ENCODE measurements at regions not wholly inside any gene's neighbourhood (a gene's known extent, or its start where the extent isn't known, plus 50 kb on each side); places are given as distances from the start of the nearest gene placed in this dataset.

DNA sequence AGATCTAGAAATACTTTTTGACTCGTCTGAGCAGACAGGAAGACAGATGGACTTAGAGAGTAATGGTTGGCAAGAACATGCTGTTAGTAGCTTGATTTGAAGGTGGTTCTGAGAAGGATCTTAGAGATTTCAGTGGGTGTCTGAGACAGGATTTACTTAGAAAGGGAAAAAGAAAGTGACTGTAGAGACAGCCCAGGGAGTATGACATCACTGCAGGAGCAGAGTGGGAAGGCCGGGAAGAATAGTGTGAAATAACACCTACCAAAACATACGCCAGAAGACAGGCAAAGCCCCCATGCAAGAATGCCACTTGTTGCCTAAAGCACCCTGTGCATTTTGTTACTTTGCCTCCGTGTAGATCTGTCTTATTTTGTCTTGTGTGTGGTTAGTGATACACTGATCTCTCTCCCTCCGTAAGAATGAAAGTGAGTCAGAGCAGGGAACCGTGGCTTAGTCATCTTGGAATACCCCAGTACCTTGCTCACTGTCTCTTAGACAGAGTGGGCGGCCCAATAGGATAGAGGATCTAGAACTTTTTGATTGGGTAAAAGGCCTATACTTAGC, 161.3 kb upstream of the IFNG-AS1 start:
- BruUV-seq (replicated peaks) = no TSS peak

DNA sequence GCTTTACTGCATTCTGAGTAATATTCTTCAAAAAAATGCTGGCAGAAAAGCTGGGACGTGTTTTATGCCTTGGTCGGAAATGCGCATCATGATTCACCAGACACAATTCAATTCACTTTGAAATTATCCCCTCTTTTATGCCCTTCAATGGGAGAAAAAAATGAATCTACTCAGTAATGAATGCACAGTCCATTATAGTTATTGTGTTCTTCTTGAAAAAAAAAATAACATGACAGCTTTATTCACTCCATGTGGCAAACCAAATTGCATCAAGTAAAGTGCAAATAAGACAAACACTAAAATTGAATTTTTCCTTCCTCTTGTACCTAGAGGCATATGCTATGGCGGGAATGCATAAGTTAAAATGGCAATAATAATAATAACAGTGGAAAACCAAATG, 159.4 kb upstream of the IFNG-AS1 start:
- POLR2A ChIA-PET = no interaction called here
- H3K9me1 ChIP-seq (replicated peaks; ENCODE audit: control insufficient read depth, extremely low read depth, insufficient read depth, low read length) = no peaks in the 10 kb centered on the region
- no peaks in the 10 kb centered on the region for H3K9me3 ChIP-seq (replicated peaks; ENCODE audit: control insufficient read depth, insufficient read depth, low read length)
- no peaks in the 10 kb centered on the region for H3K79me2 ChIP-seq (ENCODE audit: control insufficient read depth, insufficient read depth, low read length)
- H3K4me1 ChIP-seq (ENCODE audit: control insufficient read depth, extremely low read depth, insufficient read depth, low read length) = no peaks in the 10 kb centered on the region
- H3K4me3 ChIP-seq (replicated peaks in 1 of 3; ENCODE audit: insufficient read depth in 1 of 3, low read depth in 1 of 3, low read length in 3 of 3) = no peak overlapping the region
- TF ChIP-seq, protein P1, sequence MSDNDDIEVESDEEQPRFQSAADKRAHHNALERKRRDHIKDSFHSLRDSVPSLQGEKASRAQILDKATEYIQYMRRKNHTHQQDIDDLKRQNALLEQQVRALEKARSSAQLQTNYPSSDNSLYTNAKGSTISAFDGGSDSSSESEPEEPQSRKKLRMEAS (IDR thresholded peaks at IDR 0.05; ENCODE audit: insufficient read depth, insufficient read length) = no peak
- no peak for TF ChIP-seq MYC (IDR thresholded peaks at IDR 0.05; ENCODE audit: low read depth, low read length)
- no peak for TF ChIP-seq JUN (IDR thresholded peaks at IDR 0.05; ENCODE audit: borderline replicate concordance, insufficient read depth, insufficient read length, low read depth)
- TF ChIP-seq, protein P2, sequence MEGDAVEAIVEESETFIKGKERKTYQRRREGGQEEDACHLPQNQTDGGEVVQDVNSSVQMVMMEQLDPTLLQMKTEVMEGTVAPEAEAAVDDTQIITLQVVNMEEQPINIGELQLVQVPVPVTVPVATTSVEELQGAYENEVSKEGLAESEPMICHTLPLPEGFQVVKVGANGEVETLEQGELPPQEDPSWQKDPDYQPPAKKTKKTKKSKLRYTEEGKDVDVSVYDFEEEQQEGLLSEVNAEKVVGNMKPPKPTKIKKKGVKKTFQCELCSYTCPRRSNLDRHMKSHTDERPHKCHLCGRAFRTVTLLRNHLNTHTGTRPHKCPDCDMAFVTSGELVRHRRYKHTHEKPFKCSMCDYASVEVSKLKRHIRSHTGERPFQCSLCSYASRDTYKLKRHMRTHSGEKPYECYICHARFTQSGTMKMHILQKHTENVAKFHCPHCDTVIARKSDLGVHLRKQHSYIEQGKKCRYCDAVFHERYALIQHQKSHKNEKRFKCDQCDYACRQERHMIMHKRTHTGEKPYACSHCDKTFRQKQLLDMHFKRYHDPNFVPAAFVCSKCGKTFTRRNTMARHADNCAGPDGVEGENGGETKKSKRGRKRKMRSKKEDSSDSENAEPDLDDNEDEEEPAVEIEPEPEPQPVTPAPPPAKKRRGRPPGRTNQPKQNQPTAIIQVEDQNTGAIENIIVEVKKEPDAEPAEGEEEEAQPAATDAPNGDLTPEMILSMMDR (IDR thresholded peaks at IDR 0.05; ENCODE audit: extremely low read depth in 1 of 2, insufficient read depth in 1 of 2, low read depth in 1 of 2, low read length in 2 of 2) = no peak
- TF ChIP-seq POLR2AphosphoS5 (IDR thresholded peaks at IDR 0.05; ENCODE audit: insufficient read depth, low read depth, low read length) = no peak
- TF ChIP-seq GATA2 (IDR thresholded peaks at IDR 0.05; ENCODE audit: insufficient read depth, insufficient read length, low read depth, low read length) = no peak
- no peak for TF ChIP-seq EZH2 (IDR thresholded peaks at IDR 0.05; ENCODE audit: borderline replicate concordance, low read depth, low read length, severe bottlenecking)
- no peak for TF ChIP-seq POLR2A (IDR thresholded peaks at IDR 0.05; ENCODE audit: low read depth, low read length)
- no peak for TF ChIP-seq FOS (IDR thresholded peaks at IDR 0.05; ENCODE audit: borderline replicate concordance, insufficient read depth, low read length)
- no peak overlapping the region for H3K4me2 ChIP-seq (ENCODE audit: insufficient read depth, low read length)
- H2AFZ ChIP-seq (ENCODE audit: low read depth, low read length) = no peak overlapping the region
- no peaks in the 10 kb centered on the region for H4K20me1 ChIP-seq (replicated peaks; ENCODE audit: control insufficient read depth, extremely low read depth, insufficient read depth, low read length)
- H3K36me3 ChIP-seq (ENCODE audit: control insufficient read depth in 2 of 2, extremely low read depth in 1 of 2, insufficient read depth in 2 of 2, low read length in 2 of 2) = no peaks in the 10 kb centered on the region
- no peak overlapping the region for H3K9ac ChIP-seq (replicated peaks; ENCODE audit: extremely low read depth, insufficient read depth, low read length)
- dilution Hi-C loops (cut with MboI; ENCODE audit: extremely low pct_ligation_motif_present, low sequenced_read_pairs) = no loop called here
- no peak for DNase-seq (ENCODE audit: low read depth, low spot score)
- no TSS peak for BruUV-seq (replicated peaks)
- CTCF ChIA-PET = interaction anchor here (1.6 kb wide), 1 partner anchor 113 kb away, joined by 3 read pairs; no protein-coding TSS in a partner anchor
- H3K27me3 ChIP-seq (ENCODE audit: control insufficient read depth in 2 of 2, insufficient read depth in 2 of 2, low read length in 2 of 2) = no peaks in the 10 kb centered on the region
- no peak overlapping the region for H3K27ac ChIP-seq (ENCODE audit: insufficient read depth, low read depth, low read length)
- intact Hi-C loops (cut with micrococcal nuclease) = no loop called here
- no peak for FAIRE-seq

More for the DNA sequence above, 161.3 kb upstream of the IFNG-AS1 start:
- Histone ChIP-seq H3K4me3 (replicated peaks in 1 of 3; ENCODE audit: insufficient read depth in 1 of 3, low read depth in 1 of 3, low read length in 3 of 3) (peak overlapping the region in 2 of 3 experiments; percentile 16 to 24), H3K9me1 (replicated peaks; ENCODE audit: control insufficient read depth, extremely low read depth, insufficient read depth, low read length) (no peaks in the 10 kb centered on the region), H3K36me3 (ENCODE audit: control insufficient read depth in 2 of 2, extremely low read depth in 1 of 2, insufficient read depth in 2 of 2, low read length in 2 of 2) (no peaks in the 10 kb centered on the region), H4K20me1 (replicated peaks; ENCODE audit: control insufficient read depth, extremely low read depth, insufficient read depth, low read length) (no peaks in the 10 kb centered on the region), H3K9me3 (replicated peaks; ENCODE audit: control insufficient read depth, insufficient read depth, low read length) (no peaks in the 10 kb centered on the region), H3K9ac (replicated peaks; ENCODE audit: extremely low read depth, insufficient read depth, low read length) (peak overlapping the region; percentile 47), H3K4me1 (ENCODE audit: control insufficient read depth, extremely low read depth, insufficient read depth, low read length) (no peaks in the 10 kb centered on the region), H3K27ac (ENCODE audit: insufficient read depth, low read depth, low read length) (no peak overlapping the region), H3K79me2 (ENCODE audit: control insufficient read depth, insufficient read depth, low read length) (no peaks in the 10 kb centered on the region), H3K27me3 (ENCODE audit: control insufficient read depth in 2 of 2, insufficient read depth in 2 of 2, low read length in 2 of 2) (no peaks in the 10 kb centered on the region), H3K4me2 (ENCODE audit: insufficient read depth, low read length) (peak overlapping the region; percentile 62), H2AFZ (ENCODE audit: low read depth, low read length) (peak overlapping the region; percentile 90)
- intact Hi-C loops (cut with micrococcal nuclease) (no loop called here), dilution Hi-C loops (cut with MboI; ENCODE audit: extremely low pct_ligation_motif_present, low sequenced_read_pairs) (no loop called here)
- POLR2A ChIA-PET = no interaction called here
- TF ChIP-seq, protein P1 (IDR thresholded peaks at IDR 0.05; ENCODE audit: insufficient read depth, insufficient read length) = no peak
- TF ChIP-seq EZH2 (IDR thresholded peaks at IDR 0.05; ENCODE audit: borderline replicate concordance, low read depth, low read length, severe bottlenecking) (no peak), MYC (IDR thresholded peaks at IDR 0.05; ENCODE audit: low read depth, low read length) (no peak)
- CTCF ChIA-PET = interaction anchor here (0.9 to 1.9 kb wide), 3 partner anchors 8 to 115 kb away, joined by 3 to 5 read pairs (median 4); no protein-coding TSS in a partner anchor
- DNase-seq (ENCODE audit: low read depth, low spot score) (peak; percentile 67), FAIRE-seq (no peak)
